Nephron progenitor cell (in vitro differentiated cells): ENCODE measurements at regions not wholly inside any gene's neighbourhood (a gene's known extent, or its start where the extent isn't known, plus 50 kb on each side); places are given as distances from the start of the nearest gene placed in this dataset.
"Not testable (repeated sequence)": the region's sequence is repeated elsewhere in the genome, so short reads cannot be mapped to it uniquely, and the experiment has no call there.

ENCODE experiments used
- DNase-seq: peaks from one replicate; pipeline ENCODE4 v3.0.0; 2021
- H3K27ac Mint-ChIP-seq: 2 replicates; pipeline ENCODE4 v1.8.0; 2021; ENCODE audit warnings: mild to moderate bottlenecking, moderate library complexity, mixed read lengths
- H3K27me3 Mint-ChIP-seq: 2 replicates; pipeline ENCODE4 v1.8.0; 2021; ENCODE audit warnings: mild to moderate bottlenecking, low read depth, mixed read lengths; ENCODE audit not compliant: poor library complexity
- H3K36me3 Mint-ChIP-seq: 2 replicates; pipeline ENCODE4 v1.8.0; 2021; ENCODE audit warnings: low read depth, mixed read lengths
- H3K4me1 Mint-ChIP-seq: 2 replicates; pipeline ENCODE4 v1.8.0; 2021; ENCODE audit warnings: mixed read lengths
- H3K4me3 Mint-ChIP-seq: 2 replicates; pipeline ENCODE4 v1.8.0; 2021; ENCODE audit warnings: mild to moderate bottlenecking, moderate library complexity, mixed read lengths
- H3K9me3 Mint-ChIP-seq: 2 replicates; pipeline ENCODE4 v1.8.0; 2021; ENCODE audit warnings: mild to moderate bottlenecking, moderate library complexity, mixed read lengths
- TF ChIP-seq, protein P1 (sequence below): fragments of 200-600 bp; sonication (generic); IDR thresholded peaks from 2 replicates; pipeline ENCODE4 v1.5.0; 2021; ENCODE audit warnings: antibody characterized with exemption

GRCh38 chr5:163951069-163951468 is 445.6 kb downstream of the MAT2B start:
- peaks cover 10% of the 10 kb centered on the region for H3K4me1 Mint-ChIP-seq
- no peaks in the 10 kb centered on the region for H3K9me3 Mint-ChIP-seq
- H3K27me3 Mint-ChIP-seq = peaks cover 10% of the 10 kb centered on the region
- no peak overlapping the region for H3K27ac Mint-ChIP-seq
- no peaks in the 10 kb centered on the region for H3K36me3 Mint-ChIP-seq
- TF ChIP-seq, protein P1, sequence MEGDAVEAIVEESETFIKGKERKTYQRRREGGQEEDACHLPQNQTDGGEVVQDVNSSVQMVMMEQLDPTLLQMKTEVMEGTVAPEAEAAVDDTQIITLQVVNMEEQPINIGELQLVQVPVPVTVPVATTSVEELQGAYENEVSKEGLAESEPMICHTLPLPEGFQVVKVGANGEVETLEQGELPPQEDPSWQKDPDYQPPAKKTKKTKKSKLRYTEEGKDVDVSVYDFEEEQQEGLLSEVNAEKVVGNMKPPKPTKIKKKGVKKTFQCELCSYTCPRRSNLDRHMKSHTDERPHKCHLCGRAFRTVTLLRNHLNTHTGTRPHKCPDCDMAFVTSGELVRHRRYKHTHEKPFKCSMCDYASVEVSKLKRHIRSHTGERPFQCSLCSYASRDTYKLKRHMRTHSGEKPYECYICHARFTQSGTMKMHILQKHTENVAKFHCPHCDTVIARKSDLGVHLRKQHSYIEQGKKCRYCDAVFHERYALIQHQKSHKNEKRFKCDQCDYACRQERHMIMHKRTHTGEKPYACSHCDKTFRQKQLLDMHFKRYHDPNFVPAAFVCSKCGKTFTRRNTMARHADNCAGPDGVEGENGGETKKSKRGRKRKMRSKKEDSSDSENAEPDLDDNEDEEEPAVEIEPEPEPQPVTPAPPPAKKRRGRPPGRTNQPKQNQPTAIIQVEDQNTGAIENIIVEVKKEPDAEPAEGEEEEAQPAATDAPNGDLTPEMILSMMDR = no peak
- DNase-seq = no peak
- no peak overlapping the region for H3K4me3 Mint-ChIP-seq

DNA sequence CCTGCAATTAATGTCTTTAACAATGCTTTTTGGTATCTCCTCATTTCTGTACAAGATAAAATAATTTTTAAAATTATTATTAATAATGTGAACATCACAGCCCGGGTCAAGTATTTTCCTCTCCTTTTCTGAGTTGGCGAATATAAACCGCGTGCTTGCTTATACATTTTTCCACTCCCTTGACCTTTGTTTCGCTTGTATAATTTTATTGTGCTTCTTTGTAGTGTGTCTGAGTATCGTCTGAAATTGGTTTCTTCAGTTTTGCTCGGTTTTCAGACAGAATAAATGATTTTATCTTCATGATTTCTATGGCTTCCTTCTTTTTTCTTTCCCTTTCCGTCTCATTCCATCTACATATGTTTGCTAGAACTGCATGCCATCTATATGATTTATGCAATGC is 448.5 kb downstream of the MAT2B start:
- Mint-ChIP-seq H3K4me3 (no peak overlapping the region), H3K9me3 (no peaks in the 10 kb centered on the region), H3K4me1 (peaks cover 10% of the 10 kb centered on the region), H3K36me3 (no peaks in the 10 kb centered on the region), H3K27me3 (peaks cover 3% of the 10 kb centered on the region), H3K27ac (no peak overlapping the region)
- TF ChIP-seq, protein P1 = no peak
- DNase-seq = no peak

- not testable (repeated sequence) for H3K9me3 Mint-ChIP-seq, H3K27ac Mint-ChIP-seq, H3K27me3 Mint-ChIP-seq, DNase-seq, H3K36me3 Mint-ChIP-seq, H3K4me3 Mint-ChIP-seq
- peaks cover 15% of the 10 kb centered on the region for H3K4me1 Mint-ChIP-seq
These were observed 455.8 kb downstream of the MAT2B start for GRCh38 chr5:163961230-163961629.

- Mint-ChIP-seq H3K9me3 (no peaks in the 10 kb centered on the region), H3K4me3 (no peak overlapping the region), H3K36me3 (no peaks in the 10 kb centered on the region), H3K27me3 (peaks cover 4% of the 10 kb centered on the region), H3K27ac (no peak overlapping the region), H3K4me1 (peaks cover 35% of the 10 kb centered on the region)
- DNase-seq = no peak
- TF ChIP-seq, protein P1 = no peak
These were observed 458.5 kb downstream of the MAT2B start for GRCh38 chr5:163963881-163964280.

- H3K27ac Mint-ChIP-seq = peak overlapping the region; percentile 64
- DNase-seq = peak; percentile 14
- H3K4me3 Mint-ChIP-seq = no peak overlapping the region
- peaks cover 4% of the 10 kb centered on the region for H3K27me3 Mint-ChIP-seq
- H3K9me3 Mint-ChIP-seq = no peaks in the 10 kb centered on the region
- H3K36me3 Mint-ChIP-seq = no peaks in the 10 kb centered on the region
- peaks cover 42% of the 10 kb centered on the region for H3K4me1 Mint-ChIP-seq
- TF ChIP-seq, protein P1 = no peak
These were observed 459.3 kb downstream of the MAT2B start for GRCh38 chr5:163964671-163965070.

DNA sequence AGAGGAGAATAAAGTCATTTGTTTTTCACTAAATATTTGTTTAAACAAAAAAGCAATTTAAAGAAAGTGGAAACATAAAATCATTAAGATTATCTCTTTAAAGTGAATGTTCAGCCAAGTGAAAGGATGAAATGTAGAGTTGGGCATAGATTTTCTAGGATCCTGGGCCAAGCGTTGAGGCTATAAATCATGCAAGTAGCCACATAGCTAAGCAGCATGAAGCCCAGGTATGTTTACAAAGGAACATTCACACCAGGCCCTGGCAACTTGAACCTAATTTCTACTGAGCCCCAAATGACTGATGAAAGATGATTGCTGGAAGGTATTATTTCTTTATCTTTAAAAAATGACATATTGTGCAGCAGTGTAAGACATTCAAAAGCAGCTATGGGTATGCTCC is 461.8 kb downstream of the MAT2B start:
- TF ChIP-seq, protein P1 = no peak
- DNase-seq = no peak
- peaks cover 4% of the 10 kb centered on the region for H3K27me3 Mint-ChIP-seq
- H3K27ac Mint-ChIP-seq = peak overlapping the region; percentile 87
- H3K4me1 Mint-ChIP-seq = peaks cover 42% of the 10 kb centered on the region
- peaks cover 2% of the 10 kb centered on the region for H3K36me3 Mint-ChIP-seq
- no peak overlapping the region for H3K4me3 Mint-ChIP-seq
- peaks cover 3% of the 10 kb centered on the region for H3K9me3 Mint-ChIP-seq
